Neural cell (in vitro differentiated cells): ENCODE measurements at regions not wholly inside any gene's neighbourhood (a gene's known extent, or its start where the extent isn't known, plus 50 kb on each side); places are given as distances from the start of the nearest gene placed in this dataset.
"Not testable (repeated sequence)": the region's sequence is repeated elsewhere in the genome, so short reads cannot be mapped to it uniquely, and the experiment has no call there.

ENCODE experiments used
- H2AFZ ChIP-seq: fragments of 200-600, 300-800 bp; sonication (generic), shearing (Covaris generic); 2 replicates; pipeline ENCODE4 v1.6.0; 2014; ENCODE audit warnings: low read depth, mild to moderate bottlenecking, antibody characterized with exemption, low read length, moderate library complexity
- H3F3A ChIP-seq: fragments of 200-600 bp; shearing (Covaris generic); 2 replicates; pipeline ENCODE4 v1.6.1; 2016; ENCODE audit warnings: mild to moderate bottlenecking, moderate library complexity, mixed read lengths, antibody characterized with exemption, low read length; ENCODE audit not compliant: insufficient read depth, poor library complexity, severe bottlenecking
- H3K27ac ChIP-seq: fragments of 200-600, 300-800 bp; sonication (generic), shearing (Covaris generic); 2 replicates; pipeline ENCODE4 v1.5.1; 2014; ENCODE audit warnings: mild to moderate bottlenecking, low read length, moderate library complexity
- H3K27me3 ChIP-seq: fragments of 300-800, 200-600 bp; sonication (generic), shearing (Covaris generic); 2 replicates; pipeline ENCODE4 v1.6.0; 2014; ENCODE audit warnings: mild to moderate bottlenecking, low read depth, low read length, moderate library complexity; ENCODE audit not compliant: insufficient read depth
- H3K36me3 ChIP-seq: fragments of 300-800, 200-600 bp; sonication (generic), shearing (Covaris generic); 2 replicates; pipeline ENCODE4 v1.5.1; 2014; ENCODE audit warnings: mild to moderate bottlenecking, antibody characterized with exemption, low read length, moderate library complexity; ENCODE audit not compliant: insufficient read depth
- H3K4me2 ChIP-seq: fragments of 300-800, 200-600 bp; sonication (generic), shearing (Covaris generic); 2 replicates; pipeline ENCODE4 v1.6.0; 2014; ENCODE audit warnings: mild to moderate bottlenecking, low read length
- H3K4me3 ChIP-seq: fragments of 300-800, 200-600 bp; sonication (generic), shearing (Covaris generic); 2 replicates; pipeline ENCODE4 v1.5.1; 2014; ENCODE audit warnings: mild to moderate bottlenecking, low read length, moderate library complexity
- H3K79me2 ChIP-seq: fragments of 200-600 bp; shearing (Covaris generic); replicated peaks from 2 replicates; pipeline ENCODE4 v1.6.0; 2014; ENCODE audit warnings: mild to moderate bottlenecking, low read length, moderate library complexity; ENCODE audit not compliant: insufficient read depth
- H3K9ac ChIP-seq: fragments of 300-800, 200-600 bp; sonication (generic), shearing (Covaris generic); 2 replicates; pipeline ENCODE4 v1.6.1; 2016; ENCODE audit warnings: mild to moderate bottlenecking, low read length, mixed read lengths
- H3K9me2 ChIP-seq: fragments of 200-600 bp; shearing (Covaris generic); 2 replicates; pipeline ENCODE4 v1.6.1; 2016; ENCODE audit warnings: mild to moderate bottlenecking, low read length, mixed read lengths; ENCODE audit not compliant: insufficient read depth
- H3K9me3 ChIP-seq: fragments of 200-600, 300-800 bp; sonication (generic), shearing (Covaris generic); 2 replicates; pipeline ENCODE4 v1.6.1; 2016; ENCODE audit warnings: mild to moderate bottlenecking, mixed run types, low read length, moderate library complexity, mixed read lengths
- H4K20me1 ChIP-seq: fragments of 200-600 bp; shearing (Covaris generic); 2 replicates; pipeline ENCODE4 v1.6.1; 2016; ENCODE audit warnings: mild to moderate bottlenecking, mixed run types; ENCODE audit not compliant: insufficient read depth
- EP300 ChIP-seq: fragments of 450-650 bp; conservative IDR thresholded peaks from 2 replicates; pipeline ENCODE4 v1.6.1; 2014; ENCODE audit warnings: antibody characterized with exemption, mild to moderate bottlenecking, moderate library complexity; ENCODE audit not compliant: poor library complexity, severe bottlenecking
- EZH2 ChIP-seq: fragments of 200-600, 300-800 bp; shearing (Covaris generic), sonication (generic); IDR thresholded peaks from 2 replicates; pipeline ENCODE4 v1.6.1; 2014; ENCODE audit warnings: antibody characterized with exemption, low read length, borderline replicate concordance, mild to moderate bottlenecking; ENCODE audit not compliant: insufficient read depth, poor library complexity, severe bottlenecking
- MXI1 ChIP-seq: fragments of 450-650 bp; conservative IDR thresholded peaks from 2 replicates; pipeline ENCODE4 v1.6.1; 2014; ENCODE audit warnings: antibody characterized with exemption, mild to moderate bottlenecking; ENCODE audit not compliant: poor library complexity, severe bottlenecking
- POLR2AphosphoS5 ChIP-seq: IDR thresholded peaks from 2 replicates; pipeline ENCODE4 v1.6.1; 2012
- RAD21 ChIP-seq: fragments of 450-650 bp; conservative IDR thresholded peaks from 2 replicates; pipeline ENCODE4 v1.6.1; 2014; ENCODE audit warnings: antibody characterized with exemption, mild to moderate bottlenecking, moderate library complexity
- SMC3 ChIP-seq: fragments of 450-650 bp; conservative IDR thresholded peaks from 2 replicates; pipeline ENCODE4 v1.6.1; 2014; ENCODE audit warnings: antibody characterized with exemption, mild to moderate bottlenecking, moderate library complexity; ENCODE audit not compliant: poor library complexity
- TAF1 ChIP-seq: IDR thresholded peaks from 2 replicates; pipeline ENCODE4 v1.6.1; 2012; ENCODE audit warnings: low read depth
- TF ChIP-seq, protein P1 (sequence below): fragments of 450-650 bp; IDR thresholded peaks from 2 replicates; pipeline ENCODE4 v1.5.1; 2014; ENCODE audit warnings: antibody characterized with exemption, mild to moderate bottlenecking, moderate library complexity; ENCODE audit not compliant: poor library complexity, severe bottlenecking
- TF ChIP-seq, protein P2 (sequence below): IDR thresholded peaks from 2 replicates; pipeline ENCODE4 v1.6.1; 2012; ENCODE audit warnings: borderline replicate concordance

DNA sequence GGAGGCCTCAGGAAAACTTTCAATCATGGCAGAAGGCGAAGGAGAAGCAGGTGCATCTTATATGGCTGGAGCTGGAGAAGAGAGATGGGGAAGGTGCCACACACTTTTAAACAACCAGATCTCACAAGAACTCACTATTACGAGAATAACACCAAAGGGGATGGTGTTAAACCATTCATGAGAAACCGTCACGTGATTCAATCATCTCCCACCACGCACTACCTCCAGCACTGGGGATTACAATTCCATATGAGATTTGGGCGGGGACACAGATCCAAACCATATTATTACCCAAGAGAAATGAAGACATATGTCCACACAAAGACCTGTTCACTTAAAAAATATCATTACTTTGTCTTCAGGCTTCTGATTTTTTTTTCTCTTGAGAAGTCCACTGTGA lies 518.5 kb downstream of the DCDC2C start:
- TF ChIP-seq TAF1 (no peak), POLR2AphosphoS5 (no peak), MXI1 (no peak), EP300 (no peak), EZH2 (no peak), SMC3 (no peak), RAD21 (no peak)
- TF ChIP-seq, protein P1, sequence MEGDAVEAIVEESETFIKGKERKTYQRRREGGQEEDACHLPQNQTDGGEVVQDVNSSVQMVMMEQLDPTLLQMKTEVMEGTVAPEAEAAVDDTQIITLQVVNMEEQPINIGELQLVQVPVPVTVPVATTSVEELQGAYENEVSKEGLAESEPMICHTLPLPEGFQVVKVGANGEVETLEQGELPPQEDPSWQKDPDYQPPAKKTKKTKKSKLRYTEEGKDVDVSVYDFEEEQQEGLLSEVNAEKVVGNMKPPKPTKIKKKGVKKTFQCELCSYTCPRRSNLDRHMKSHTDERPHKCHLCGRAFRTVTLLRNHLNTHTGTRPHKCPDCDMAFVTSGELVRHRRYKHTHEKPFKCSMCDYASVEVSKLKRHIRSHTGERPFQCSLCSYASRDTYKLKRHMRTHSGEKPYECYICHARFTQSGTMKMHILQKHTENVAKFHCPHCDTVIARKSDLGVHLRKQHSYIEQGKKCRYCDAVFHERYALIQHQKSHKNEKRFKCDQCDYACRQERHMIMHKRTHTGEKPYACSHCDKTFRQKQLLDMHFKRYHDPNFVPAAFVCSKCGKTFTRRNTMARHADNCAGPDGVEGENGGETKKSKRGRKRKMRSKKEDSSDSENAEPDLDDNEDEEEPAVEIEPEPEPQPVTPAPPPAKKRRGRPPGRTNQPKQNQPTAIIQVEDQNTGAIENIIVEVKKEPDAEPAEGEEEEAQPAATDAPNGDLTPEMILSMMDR = no peak
- TF ChIP-seq, protein P2, sequence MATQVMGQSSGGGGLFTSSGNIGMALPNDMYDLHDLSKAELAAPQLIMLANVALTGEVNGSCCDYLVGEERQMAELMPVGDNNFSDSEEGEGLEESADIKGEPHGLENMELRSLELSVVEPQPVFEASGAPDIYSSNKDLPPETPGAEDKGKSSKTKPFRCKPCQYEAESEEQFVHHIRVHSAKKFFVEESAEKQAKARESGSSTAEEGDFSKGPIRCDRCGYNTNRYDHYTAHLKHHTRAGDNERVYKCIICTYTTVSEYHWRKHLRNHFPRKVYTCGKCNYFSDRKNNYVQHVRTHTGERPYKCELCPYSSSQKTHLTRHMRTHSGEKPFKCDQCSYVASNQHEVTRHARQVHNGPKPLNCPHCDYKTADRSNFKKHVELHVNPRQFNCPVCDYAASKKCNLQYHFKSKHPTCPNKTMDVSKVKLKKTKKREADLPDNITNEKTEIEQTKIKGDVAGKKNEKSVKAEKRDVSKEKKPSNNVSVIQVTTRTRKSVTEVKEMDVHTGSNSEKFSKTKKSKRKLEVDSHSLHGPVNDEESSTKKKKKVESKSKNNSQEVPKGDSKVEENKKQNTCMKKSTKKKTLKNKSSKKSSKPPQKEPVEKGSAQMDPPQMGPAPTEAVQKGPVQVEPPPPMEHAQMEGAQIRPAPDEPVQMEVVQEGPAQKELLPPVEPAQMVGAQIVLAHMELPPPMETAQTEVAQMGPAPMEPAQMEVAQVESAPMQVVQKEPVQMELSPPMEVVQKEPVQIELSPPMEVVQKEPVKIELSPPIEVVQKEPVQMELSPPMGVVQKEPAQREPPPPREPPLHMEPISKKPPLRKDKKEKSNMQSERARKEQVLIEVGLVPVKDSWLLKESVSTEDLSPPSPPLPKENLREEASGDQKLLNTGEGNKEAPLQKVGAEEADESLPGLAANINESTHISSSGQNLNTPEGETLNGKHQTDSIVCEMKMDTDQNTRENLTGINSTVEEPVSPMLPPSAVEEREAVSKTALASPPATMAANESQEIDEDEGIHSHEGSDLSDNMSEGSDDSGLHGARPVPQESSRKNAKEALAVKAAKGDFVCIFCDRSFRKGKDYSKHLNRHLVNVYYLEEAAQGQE = no peak
- no peak overlapping the region for H3K9ac ChIP-seq
- H3K4me3 ChIP-seq = no peak overlapping the region
- no peak overlapping the region for H3K27ac ChIP-seq
- H3K79me2 ChIP-seq = no peaks in the 10 kb centered on the region
- H3K9me3 ChIP-seq = no peaks in the 10 kb centered on the region
- no peaks in the 10 kb centered on the region for H3K36me3 ChIP-seq
- no peaks in the 10 kb centered on the region for H3F3A ChIP-seq
- H3K4me2 ChIP-seq = no peak overlapping the region
- H4K20me1 ChIP-seq = no peaks in the 10 kb centered on the region
- no peaks in the 10 kb centered on the region for H3K9me2 ChIP-seq
- H3K27me3 ChIP-seq = no peaks in the 10 kb centered on the region
- H2AFZ ChIP-seq = no peak overlapping the region

DNA sequence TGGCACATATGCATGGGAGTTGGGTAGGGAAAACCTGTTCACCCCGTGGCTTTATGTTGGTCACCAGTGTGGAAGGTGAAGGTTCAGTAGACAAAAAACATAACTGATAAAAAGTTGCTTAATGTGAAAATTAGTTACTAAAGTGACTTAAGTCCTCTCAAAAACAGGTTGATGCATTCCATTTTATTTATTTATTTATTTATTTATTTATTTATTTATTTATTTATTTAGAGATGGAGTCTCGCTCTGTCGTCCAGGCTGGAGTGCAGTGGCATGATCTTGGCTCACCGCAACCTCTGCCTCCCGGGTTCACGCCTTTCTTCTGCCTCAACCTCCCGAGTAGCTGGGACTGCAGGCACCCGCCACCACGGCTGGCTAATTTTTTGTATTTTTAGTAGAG lies 541.0 kb downstream of the DCDC2C start:
- not testable (repeated sequence) for H3K27ac ChIP-seq, H3K79me2 ChIP-seq, H3F3A ChIP-seq, H3K36me3 ChIP-seq, H3K9me2 ChIP-seq, H3K9me3 ChIP-seq, H3K4me3 ChIP-seq, H4K20me1 ChIP-seq, H2AFZ ChIP-seq, H3K27me3 ChIP-seq, H3K4me2 ChIP-seq, H3K9ac ChIP-seq

DNA sequence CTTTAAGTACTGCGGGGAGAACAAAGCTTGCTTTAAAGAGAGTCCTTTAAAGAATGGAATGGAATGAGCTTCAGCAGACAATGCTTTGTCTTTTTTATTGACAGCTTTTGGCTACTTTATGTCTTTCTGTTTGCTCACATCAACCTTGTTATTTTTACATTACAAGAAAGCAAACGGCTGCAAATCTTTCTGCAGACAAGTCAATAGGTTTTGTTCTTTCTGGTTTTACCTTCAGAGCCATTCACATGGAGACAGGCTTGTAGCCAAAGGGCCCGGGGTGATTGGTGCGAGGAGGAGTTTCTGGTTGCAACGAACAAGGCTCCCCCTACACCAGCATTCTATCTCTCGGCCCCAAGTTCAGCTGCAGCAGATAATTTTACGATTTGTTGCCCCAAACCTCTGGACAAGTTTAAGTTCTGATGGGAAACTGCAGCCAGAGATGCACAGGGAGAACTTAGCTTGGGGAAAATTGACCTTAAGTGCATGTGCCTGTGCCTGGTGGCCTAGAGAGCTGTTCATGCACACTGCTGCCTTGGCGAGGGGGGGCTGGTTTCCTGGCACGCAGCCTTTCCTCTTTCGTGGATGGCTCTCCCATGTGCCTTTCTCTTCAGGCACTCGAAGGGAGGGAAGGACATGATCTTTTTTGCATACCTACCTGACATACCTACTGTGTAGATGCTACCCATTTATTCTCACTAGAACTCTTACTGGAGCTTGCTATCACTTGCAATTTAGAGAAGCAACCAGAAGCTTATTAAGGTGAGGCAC lies 543.2 kb downstream of the DCDC2C start:
- Histone ChIP-seq H3K79me2 (no peaks in the 10 kb centered on the region), H3K9ac (no peak overlapping the region), H3K27ac (no peak overlapping the region), H3K4me2 (no peak overlapping the region), H3K9me3 (no peaks in the 10 kb centered on the region), H3K36me3 (no peaks in the 10 kb centered on the region), H3K9me2 (no peaks in the 10 kb centered on the region), H2AFZ (no peak overlapping the region), H3K27me3 (no peaks in the 10 kb centered on the region), H4K20me1 (no peaks in the 10 kb centered on the region), H3F3A (no peaks in the 10 kb centered on the region), H3K4me3 (no peak overlapping the region)
- TF ChIP-seq, protein P2 = no peak
- TF ChIP-seq EZH2 (no peak), POLR2AphosphoS5 (no peak), MXI1 (no peak)
